Muscle layer of duodenum (tissue), 2 donors: ENCODE measurements at regions not wholly inside any gene's neighbourhood (a gene's known extent, or its start where the extent isn't known, plus 50 kb on each side); places are given as distances from the start of the nearest gene placed in this dataset.
"Not testable (repeated sequence)": the region's sequence is repeated elsewhere in the genome, so short reads cannot be mapped to it uniquely, and the experiment has no call there.

Experiments used
- H3K27ac ChIP-seq: one replicate; pipeline ENCODE4 v1.7.0; 2013; ENCODE audit warnings: mild to moderate bottlenecking, low read length
- H3K27me3 ChIP-seq: one replicate; pipeline ENCODE4 v1.7.0; 2013; ENCODE audit warnings: low read depth, mild to moderate bottlenecking, control low read depth, low read length
- H3K36me3 ChIP-seq, 2 donors: one replicate each; pipeline ENCODE4 v1.7.0; 2013; ENCODE audit warnings: low read length in 2 of 2, control low read depth in 1 of 2, mild to moderate bottlenecking in 1 of 2; ENCODE audit not compliant: insufficient read depth in 2 of 2, control insufficient read depth in 1 of 2
- H3K4me1 ChIP-seq, 2 donors: one replicate each; pipeline ENCODE4 v1.7.0; 2013; ENCODE audit warnings: low read length in 2 of 2, mild to moderate bottlenecking in 2 of 2, control low read depth in 1 of 2, moderate library complexity in 1 of 2; ENCODE audit not compliant: insufficient read depth in 2 of 2, control insufficient read depth in 1 of 2
- H3K4me3 ChIP-seq, 2 donors: one replicate each; pipeline ENCODE4 v1.7.0; 2013; ENCODE audit warnings: low read length in 2 of 2, low read depth in 1 of 2, mild to moderate bottlenecking in 1 of 2
- H3K9me3 ChIP-seq, 2 donors: one replicate each; pipeline ENCODE4 v1.7.0; 2013; ENCODE audit warnings: low read length in 2 of 2, control low read depth in 1 of 2, mild to moderate bottlenecking in 1 of 2; ENCODE audit not compliant: control insufficient read depth in 1 of 2
- donor health status: healthy.

DNA sequence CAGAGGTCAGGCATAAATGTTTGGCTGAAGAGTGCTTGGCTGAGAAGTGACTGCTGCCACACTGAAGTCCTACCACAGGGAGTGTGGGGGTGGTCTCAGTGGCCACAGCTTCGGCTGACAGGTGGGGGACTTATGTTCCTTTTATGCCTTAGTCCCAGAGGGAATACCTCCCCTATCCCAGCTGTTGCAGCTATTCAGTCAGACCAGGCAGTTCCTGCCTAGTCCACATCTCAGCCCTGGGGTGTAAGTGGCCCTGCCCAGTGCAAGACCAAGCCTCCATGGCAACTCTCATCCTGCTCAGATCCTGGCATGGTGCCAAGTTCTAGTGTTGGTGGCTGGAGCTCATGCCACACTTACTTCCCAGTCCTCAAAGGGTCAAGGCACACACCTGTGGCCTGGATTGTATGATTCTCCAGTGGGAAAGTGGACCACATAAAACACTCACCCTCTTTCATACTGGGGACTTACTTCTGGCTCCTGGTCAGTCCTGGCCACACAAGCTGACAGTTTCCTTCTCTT, 161.3 kb upstream of the CAND1 start:
- Histone ChIP-seq H3K4me1 (no peaks in the 10 kb centered on the region), H3K36me3 (no peaks in the 10 kb centered on the region), H3K27me3 (no peaks in the 10 kb centered on the region), H3K4me3 (no peak overlapping the region), H3K27ac (no peak overlapping the region), H3K9me3 (peaks cover 0 to 5% of the 10 kb centered on the region in 2 donors)

DNA sequence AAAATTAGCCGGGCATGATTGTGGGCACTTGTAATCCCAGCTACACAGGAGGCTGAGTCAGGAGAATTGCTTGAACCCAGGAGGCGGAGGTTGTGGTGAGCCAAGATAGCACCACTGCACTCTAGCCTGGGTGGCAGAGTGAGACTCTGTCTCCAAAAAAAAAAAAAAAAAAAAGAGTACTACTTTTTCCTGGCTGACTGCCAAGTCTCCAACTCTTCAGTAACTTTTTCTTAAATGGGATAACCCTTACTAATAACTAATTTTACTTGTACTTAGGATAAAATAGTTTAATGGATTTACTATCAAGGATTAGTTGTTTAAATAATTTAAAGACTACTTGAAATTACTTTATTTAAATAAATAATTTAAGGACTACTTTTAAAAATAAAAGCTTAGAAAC, 158.8 kb upstream of the CAND1 start:
- not testable (repeated sequence) for H3K27me3 ChIP-seq, H3K27ac ChIP-seq, H3K36me3 ChIP-seq, H3K4me1 ChIP-seq, H3K4me3 ChIP-seq, H3K9me3 ChIP-seq

DNA sequence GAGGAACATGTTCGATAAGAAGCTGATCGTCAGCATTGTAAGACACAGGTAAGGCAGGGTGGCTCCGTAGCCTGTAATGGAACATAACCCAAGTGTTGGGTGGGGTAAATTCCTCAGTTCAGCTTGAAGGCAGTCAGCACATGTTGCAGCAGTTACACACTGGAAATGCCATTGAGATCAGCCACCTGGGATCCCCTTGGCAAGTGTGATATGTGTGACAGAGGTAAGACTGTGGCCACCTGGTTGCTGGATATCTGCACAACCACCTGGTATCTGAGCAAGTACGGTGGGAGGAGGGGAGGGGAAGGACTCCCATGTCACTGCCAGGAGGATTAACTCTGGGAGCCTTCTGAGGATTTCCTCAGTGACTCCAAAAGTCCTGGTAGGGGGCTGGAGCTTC, 158.0 kb upstream of the CAND1 start:
- H3K4me3 ChIP-seq = no peak overlapping the region

DNA sequence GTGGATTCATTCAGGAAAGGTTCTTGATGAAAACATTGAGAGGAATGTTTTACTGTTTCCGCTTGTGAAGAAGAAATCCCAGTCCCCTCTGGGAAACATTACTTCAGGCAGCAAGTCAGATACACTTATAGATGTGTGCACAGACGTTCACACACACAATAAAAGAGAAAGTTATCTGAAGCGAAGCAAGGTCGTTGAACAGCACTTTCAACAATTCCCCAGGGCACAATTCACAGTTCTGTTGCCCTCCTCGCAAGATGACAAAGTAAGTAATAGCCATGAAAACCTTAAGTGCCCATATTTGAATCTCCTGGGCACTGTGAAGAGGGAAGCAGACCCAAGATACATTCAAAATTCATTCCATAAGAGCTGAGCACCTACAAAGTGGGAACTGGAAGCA, 156.6 kb upstream of the CAND1 start:
- Histone ChIP-seq H3K36me3 (no peaks in the 10 kb centered on the region), H3K4me1 (no peaks in the 10 kb centered on the region)

More for the DNA sequence above, 158.0 kb upstream of the CAND1 start:
- Histone ChIP-seq H3K4me1 (no peaks in the 10 kb centered on the region), H3K36me3 (no peaks in the 10 kb centered on the region), H3K27me3 (no peaks in the 10 kb centered on the region), H3K9me3 (no peaks in the 10 kb centered on the region), H3K27ac (no peak overlapping the region)

DNA sequence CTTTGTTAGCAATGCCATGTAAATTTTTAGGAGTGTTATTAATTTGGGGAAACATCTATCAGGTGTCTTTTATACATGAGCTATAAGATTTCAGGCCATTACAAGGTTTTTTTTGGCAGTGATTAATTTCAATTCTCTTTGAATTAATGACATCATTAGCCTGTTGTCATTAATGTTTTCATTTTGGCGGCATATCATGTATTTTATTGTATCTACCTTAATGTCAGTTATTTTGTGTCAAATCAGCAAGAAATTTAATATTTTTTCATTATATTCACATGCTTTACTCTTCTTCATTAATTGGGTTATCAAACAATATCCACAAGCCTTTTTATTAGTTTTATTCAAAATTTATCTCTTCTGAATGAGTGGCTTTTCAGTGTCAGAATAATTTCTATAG, 153.0 kb upstream of the CAND1 start:
- H3K27ac ChIP-seq = no peak overlapping the region
- H3K4me1 ChIP-seq = peaks cover 0 to 5% of the 10 kb centered on the region in 2 donors
- no peaks in the 10 kb centered on the region for H3K9me3 ChIP-seq
- no peaks in the 10 kb centered on the region for H3K36me3 ChIP-seq
- H3K4me3 ChIP-seq = no peak overlapping the region
- no peaks in the 10 kb centered on the region for H3K27me3 ChIP-seq

More for the DNA sequence above, 156.6 kb upstream of the CAND1 start:
- H3K27ac ChIP-seq = no peak overlapping the region
- no peaks in the 10 kb centered on the region for H3K9me3 ChIP-seq
- H3K4me3 ChIP-seq = no peak overlapping the region
- H3K27me3 ChIP-seq = no peaks in the 10 kb centered on the region

DNA sequence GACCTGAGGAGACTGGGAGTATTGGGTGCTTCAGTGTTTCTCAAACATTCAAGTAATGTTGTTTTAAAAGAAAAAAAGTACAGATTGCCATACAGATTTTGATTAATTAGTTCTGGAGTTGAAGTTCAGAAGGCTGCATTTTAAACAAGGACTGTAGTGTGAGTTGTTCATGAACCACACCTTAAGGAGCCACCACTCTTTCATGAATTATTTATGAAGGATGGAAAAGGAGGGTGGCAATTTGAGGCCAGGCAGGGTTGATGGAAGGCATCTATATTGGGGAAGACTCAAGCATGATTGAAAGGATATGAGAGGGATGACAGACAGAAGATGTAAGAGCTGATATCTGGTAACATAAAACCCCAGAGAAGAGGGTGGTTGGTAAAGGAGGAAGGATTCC, 146.6 kb upstream of the CAND1 start:
- peaks cover 0 to 5% of the 10 kb centered on the region in 2 donors for H3K4me1 ChIP-seq
- H3K9me3 ChIP-seq = no peaks in the 10 kb centered on the region
- no peak overlapping the region for H3K4me3 ChIP-seq
- no peak overlapping the region for H3K27ac ChIP-seq
- H3K36me3 ChIP-seq = no peaks in the 10 kb centered on the region
- no peaks in the 10 kb centered on the region for H3K27me3 ChIP-seq

DNA sequence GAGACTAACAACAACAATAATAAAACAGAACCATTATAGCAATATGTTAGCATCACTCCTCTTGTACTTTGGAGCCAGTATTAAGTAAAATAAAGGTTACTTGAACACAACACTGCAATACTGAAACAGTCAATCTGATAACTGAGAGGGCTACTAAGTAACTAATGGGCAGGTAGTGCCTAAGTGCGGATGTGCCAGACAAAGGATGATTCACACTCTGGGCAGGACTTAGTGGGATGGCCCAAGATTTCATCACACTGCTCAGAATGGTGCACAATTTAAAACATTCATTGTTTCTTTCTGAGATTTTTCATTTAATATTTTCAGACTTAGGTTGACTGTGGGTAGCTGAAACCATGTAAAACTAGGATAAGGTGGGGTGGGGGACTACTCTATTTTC, 131.9 kb upstream of the CAND1 start:
- H3K27ac ChIP-seq = no peak overlapping the region
- no peaks in the 10 kb centered on the region for H3K36me3 ChIP-seq
- no peaks in the 10 kb centered on the region for H3K4me1 ChIP-seq
- no peaks in the 10 kb centered on the region for H3K9me3 ChIP-seq
- no peak overlapping the region for H3K4me3 ChIP-seq
- H3K27me3 ChIP-seq = no peaks in the 10 kb centered on the region

DNA sequence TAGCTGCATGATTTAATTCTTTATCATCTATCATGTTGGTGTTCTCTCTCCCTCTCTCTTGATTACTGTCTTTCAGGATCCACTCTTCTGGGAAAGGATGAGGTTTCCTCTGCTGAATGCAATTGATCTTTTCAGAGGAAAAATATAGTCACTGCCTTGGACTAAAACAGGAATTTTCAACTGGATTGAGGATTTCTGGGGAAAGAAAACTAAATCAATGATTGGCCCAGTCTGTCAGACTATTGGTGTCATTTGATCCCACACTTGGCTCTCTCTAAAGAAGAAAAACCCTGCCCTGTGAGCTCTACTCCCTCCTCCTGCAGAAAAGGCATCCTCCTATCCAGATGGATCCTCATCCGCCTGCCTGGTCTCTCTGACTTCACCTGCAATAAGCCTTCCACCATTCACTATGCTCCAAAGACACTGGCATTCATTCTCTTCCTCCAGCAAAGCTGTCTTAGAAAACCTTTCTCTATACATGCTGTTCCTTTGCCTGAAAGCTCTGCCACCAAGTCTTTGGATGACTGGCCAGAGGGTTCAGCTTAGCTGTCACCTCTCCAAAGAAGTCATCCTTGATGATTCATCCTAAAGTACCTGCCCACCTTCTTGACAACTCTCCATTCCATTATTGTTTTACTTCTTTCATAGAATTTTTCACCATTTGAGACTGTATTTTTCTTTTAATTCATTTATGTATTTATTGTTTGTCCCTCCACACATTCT, 127.7 kb upstream of the CAND1 start:
- H3K36me3 ChIP-seq = no peaks in the 10 kb centered on the region

DNA sequence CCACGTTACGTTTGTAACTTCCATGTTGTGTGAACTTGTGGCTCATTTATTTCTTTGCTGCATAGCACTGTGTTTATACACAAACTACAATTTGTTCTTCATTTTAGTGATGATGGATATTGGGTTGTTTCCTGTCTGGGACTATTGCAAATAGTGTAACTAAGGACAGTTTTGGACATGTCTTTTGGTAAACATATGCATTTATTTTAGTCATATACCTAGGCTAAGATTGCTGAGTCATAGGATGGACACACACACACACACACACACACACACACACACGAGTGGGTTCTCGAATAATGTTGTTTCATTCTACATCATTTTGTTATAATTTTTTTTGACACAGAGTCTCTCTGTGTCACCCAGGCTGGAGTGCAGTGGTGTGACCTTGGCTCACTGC, 123.5 kb upstream of the CAND1 start:
- Histone ChIP-seq H3K27ac (no peak overlapping the region), H3K27me3 (no peaks in the 10 kb centered on the region), H3K4me3 (no peak overlapping the region), H3K4me1 (no peaks in the 10 kb centered on the region), H3K36me3 (no peaks in the 10 kb centered on the region), H3K9me3 (no peaks in the 10 kb centered on the region)

More for the DNA sequence above, 127.7 kb upstream of the CAND1 start:
- Histone ChIP-seq H3K27me3 (no peaks in the 10 kb centered on the region), H3K27ac (no peak overlapping the region), H3K4me1 (no peaks in the 10 kb centered on the region), H3K4me3 (no peak overlapping the region), H3K9me3 (no peaks in the 10 kb centered on the region)

DNA sequence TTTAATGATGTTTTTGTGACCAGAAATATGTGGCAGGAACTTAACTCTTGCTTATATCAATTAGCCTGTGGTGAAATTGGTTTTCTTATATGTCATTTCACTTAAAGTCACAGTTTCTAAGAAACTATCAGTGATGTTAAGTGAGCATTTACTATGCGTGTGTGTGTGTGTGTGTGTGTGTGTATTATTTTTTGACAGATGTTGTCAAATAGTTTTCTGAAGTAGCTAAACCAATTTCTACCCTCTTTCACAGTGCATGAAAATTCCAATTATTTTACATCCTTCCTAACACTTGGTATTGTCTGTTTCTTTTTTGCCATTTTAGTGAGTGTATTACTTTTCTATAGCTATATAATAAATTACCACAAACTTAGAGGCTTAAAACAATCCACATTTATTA, 122.1 kb upstream of the CAND1 start:
- H3K4me3 ChIP-seq = no peak overlapping the region
- no peaks in the 10 kb centered on the region for H3K9me3 ChIP-seq
- H3K27ac ChIP-seq = no peak overlapping the region
- no peaks in the 10 kb centered on the region for H3K4me1 ChIP-seq
- no peaks in the 10 kb centered on the region for H3K36me3 ChIP-seq
- H3K27me3 ChIP-seq = no peaks in the 10 kb centered on the region

DNA sequence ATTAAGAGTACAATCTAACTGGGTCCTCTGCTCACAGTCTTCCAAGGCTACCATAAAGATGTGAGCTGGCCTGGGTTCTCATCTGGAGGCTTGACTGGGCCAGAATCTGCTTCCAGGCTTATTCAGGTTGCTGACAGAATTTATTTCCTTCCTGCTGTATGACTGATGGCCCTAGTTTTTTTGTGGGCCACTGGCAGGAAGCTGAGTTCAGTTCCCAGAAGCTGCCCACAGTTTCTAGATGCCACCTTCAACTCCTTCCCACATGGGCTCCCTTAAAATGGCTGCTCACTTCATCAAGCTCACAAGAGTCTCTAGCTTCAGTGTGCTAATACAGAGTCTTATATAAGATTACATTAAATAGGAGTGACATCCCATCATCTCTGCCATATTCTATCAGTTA, 121.7 kb upstream of the CAND1 start:
- Histone ChIP-seq H3K4me1 (no peaks in the 10 kb centered on the region), H3K27ac (no peak overlapping the region), H3K36me3 (no peaks in the 10 kb centered on the region), H3K27me3 (no peaks in the 10 kb centered on the region), H3K4me3 (no peak overlapping the region), H3K9me3 (no peaks in the 10 kb centered on the region)

DNA sequence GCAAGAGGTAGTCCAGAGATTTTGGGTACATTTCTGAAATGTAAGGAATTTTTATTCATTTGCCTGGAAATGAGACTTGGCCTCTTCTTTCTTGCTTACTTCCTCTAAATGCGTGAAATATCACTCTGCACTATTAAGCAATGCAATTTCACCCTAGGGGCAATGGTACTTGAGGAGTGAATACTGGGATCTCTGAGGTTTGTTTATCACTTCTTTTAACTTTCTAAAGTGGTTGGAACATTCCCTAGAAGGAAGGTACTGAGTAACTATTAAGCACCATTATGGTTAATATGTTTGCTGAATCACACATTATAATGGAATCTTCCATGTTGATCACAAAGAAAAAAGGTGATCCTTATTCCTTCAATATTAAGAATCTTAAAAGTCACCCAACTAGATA, 120.9 kb upstream of the CAND1 start:
- H3K9me3 ChIP-seq = no peaks in the 10 kb centered on the region
- no peaks in the 10 kb centered on the region for H3K27me3 ChIP-seq
- no peaks in the 10 kb centered on the region for H3K36me3 ChIP-seq
- H3K4me1 ChIP-seq = no peaks in the 10 kb centered on the region
- H3K27ac ChIP-seq = no peak overlapping the region
- no peak overlapping the region for H3K4me3 ChIP-seq
